ENCODE measurements at regions not wholly inside any gene's neighbourhood (a gene's known extent, or its start where the extent isn't known, plus 50 kb on each side); places are given as distances from the start of the nearest gene placed in this dataset.

DNA sequence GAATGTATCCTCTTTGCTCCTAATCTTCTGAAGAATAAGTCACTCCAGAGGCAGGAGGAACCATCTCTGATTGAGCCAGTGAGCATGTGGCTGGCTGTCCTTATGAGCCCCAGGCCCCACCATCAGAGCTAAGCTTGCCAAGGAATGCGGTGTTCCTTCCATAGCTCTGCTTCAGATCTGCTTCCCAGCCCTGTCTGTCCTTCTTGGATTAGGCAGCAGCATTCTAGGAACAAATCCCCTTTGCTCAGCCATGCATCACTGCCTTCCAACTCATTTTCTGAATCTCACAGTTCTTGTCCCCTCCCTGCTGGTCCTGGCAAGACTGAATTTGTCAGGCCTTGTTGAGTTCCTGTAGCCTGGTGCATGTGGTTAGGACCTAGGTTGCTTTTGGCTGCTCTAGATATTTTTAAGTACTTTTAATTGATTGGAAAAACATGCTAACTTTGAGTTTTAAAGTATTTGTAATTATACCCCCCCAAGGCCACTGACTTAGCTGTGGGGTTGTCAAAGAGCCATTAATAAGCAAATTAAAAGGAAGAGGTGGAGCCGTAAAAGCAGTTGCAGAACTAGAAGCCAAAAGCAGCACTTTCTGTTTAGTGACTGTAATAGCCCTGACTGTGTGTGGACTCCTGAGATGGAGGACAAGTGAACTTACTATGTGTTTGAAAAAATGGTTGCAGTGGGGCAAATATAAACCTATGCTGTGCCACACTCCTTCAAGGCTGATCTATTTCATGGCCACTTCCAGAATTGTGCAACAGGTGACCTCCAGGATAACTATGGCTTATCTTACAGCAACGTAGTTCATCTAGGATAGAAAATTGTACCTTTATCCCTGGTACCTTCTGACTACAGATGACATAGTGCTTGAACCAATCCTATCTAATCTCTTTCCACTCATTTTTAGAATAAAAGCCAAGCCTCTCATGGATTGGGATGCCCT, 61.3 kb upstream of the BACH1 start:
- TF ChIP-seq, protein P1, sequence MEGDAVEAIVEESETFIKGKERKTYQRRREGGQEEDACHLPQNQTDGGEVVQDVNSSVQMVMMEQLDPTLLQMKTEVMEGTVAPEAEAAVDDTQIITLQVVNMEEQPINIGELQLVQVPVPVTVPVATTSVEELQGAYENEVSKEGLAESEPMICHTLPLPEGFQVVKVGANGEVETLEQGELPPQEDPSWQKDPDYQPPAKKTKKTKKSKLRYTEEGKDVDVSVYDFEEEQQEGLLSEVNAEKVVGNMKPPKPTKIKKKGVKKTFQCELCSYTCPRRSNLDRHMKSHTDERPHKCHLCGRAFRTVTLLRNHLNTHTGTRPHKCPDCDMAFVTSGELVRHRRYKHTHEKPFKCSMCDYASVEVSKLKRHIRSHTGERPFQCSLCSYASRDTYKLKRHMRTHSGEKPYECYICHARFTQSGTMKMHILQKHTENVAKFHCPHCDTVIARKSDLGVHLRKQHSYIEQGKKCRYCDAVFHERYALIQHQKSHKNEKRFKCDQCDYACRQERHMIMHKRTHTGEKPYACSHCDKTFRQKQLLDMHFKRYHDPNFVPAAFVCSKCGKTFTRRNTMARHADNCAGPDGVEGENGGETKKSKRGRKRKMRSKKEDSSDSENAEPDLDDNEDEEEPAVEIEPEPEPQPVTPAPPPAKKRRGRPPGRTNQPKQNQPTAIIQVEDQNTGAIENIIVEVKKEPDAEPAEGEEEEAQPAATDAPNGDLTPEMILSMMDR (IDR thresholded peaks at IDR 0.05): no peak
- no peak for TF ChIP-seq POLR2A (IDR thresholded peaks at IDR 0.05)

All from Peyer's patch (tissue), 4 donors.